ENCODE measurements at regions not wholly inside any gene's neighbourhood (a gene's known extent, or its start where the extent isn't known, plus 50 kb on each side); places are given as distances from the start of the nearest gene placed in this dataset.

DNA sequence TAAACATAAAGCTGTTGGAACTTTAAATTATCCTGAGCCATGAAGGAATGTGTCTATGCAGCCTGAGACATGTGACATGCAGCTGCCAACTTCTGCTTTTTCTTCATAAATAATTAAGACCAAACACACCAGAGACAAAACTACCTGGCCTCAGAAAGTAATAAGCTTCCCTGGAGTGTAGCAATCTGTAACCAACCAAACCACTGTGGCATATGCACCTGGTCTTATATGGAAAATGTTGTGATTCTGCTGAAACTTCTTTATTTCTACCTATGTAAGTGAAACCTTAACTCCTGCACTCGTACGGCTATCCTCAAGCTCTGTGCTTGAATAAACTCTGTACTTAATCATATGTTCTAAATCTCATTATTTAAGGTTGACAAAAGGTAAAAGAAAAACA lies 515.0 kb downstream of the TMEM182 start:
- no peak for DNase-seq (ENCODE audit: low read depth)

GRCh38 chr2:103284750-103285149 lies 522.9 kb downstream of the TMEM182 start:
- DNase-seq (ENCODE audit: low read depth), result no peak

- no peak for DNase-seq (ENCODE audit: low read depth)
Measured at GRCh38 chr2:103285354-103285753, 523.5 kb downstream of the TMEM182 start.

DNA sequence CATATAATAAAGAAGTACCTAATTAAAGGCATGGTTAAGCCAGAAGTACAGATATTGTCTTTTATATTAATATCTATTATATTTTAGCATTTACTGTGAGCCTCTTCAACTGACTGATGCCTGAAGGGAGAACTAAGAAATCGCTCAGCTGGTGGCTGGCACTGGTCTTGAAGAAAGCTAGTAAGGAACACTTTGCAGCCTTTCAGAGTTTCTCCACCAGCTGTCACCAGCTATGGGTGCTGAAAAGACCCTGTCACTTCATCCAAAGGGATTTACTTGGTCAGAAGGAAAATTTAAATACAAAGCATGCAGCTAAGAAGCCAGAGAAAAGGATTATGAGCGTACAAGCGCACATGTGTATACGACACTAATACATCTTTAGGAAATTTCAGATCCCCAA lies 525.9 kb downstream of the TMEM182 start:
- DNase-seq (ENCODE audit: low read depth), result no peak

GRCh38 chr2:103288696-103289095 lies 526.9 kb downstream of the TMEM182 start:
- DNase-seq (ENCODE audit: low read depth), result no peak

- no peak for DNase-seq (ENCODE audit: low read depth)
Measured at GRCh38 chr2:103289105-103289725, 527.4 kb downstream of the TMEM182 start.

DNA sequence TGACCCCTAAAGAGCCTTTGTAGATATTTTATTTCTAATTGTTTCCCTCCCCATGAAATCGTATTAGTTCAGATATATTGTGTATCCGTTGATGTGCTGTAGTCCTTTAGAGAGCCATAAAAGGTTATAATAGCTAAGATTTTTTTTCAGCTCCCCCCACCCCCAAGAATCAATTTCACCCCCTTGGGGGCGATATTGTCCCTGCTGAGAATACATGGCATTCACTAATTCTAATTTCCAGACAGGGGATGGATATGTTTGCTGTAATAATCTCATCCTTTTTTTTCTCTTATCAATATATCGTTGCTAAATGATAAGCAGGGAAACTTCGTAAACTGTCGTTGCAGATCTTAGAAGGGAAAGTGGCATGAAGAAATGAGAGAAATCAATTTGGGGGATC lies 530.7 kb downstream of the TMEM182 start:
- no peak for DNase-seq (ENCODE audit: low read depth)

- DNase-seq (ENCODE audit: low read depth), result no peak
Measured at GRCh38 chr2:103293067-103293741, 531.4 kb downstream of the TMEM182 start.

- DNase-seq (ENCODE audit: low read depth), result no peak
Measured at GRCh38 chr2:103293742-103294077, 531.9 kb downstream of the TMEM182 start.

GRCh38 chr2:103294420-103294819 lies 532.6 kb downstream of the TMEM182 start:
- no peak for DNase-seq (ENCODE audit: low read depth)

GRCh38 chr2:103295591-103295990 lies 533.8 kb downstream of the TMEM182 start:
- DNase-seq (ENCODE audit: low read depth), result no peak

DNA sequence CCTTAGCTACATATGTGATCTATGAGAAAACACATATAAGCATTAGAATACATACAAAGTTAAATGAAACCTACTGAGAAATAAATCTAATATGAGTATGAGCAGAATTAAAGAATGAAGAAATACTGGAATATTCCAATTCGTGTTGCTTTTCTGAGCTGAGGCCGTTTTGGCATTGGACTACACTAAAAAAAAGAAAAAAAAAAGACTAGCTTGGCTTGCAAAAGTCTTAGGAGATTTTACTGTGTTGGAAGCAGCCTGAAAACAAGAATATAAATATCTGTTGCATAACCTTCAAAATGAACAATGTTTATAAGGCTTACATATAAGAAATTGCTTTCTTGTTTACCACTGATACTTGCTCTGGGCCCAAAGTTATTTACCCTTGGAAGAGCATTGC lies 562.8 kb downstream of the TMEM182 start:
- DNase-seq (ENCODE audit: low read depth), result no peak

- DNase-seq (ENCODE audit: low read depth), result no peak
Measured at GRCh38 chr2:103327386-103327785, 565.6 kb downstream of the TMEM182 start.

GRCh38 chr2:103327966-103328365 lies 566.1 kb downstream of the TMEM182 start:
- no peak for DNase-seq (ENCODE audit: low read depth)

GRCh38 chr2:103335403-103335802 lies 573.6 kb downstream of the TMEM182 start:
- DNase-seq (ENCODE audit: low read depth), result no peak

GRCh38 chr2:103338819-103339218 lies 577.0 kb downstream of the TMEM182 start:
- DNase-seq (ENCODE audit: low read depth), result no peak

- no peak for DNase-seq (ENCODE audit: low read depth)
Measured at GRCh38 chr2:103346780-103347179, 584.9 kb downstream of the TMEM182 start.

DNA sequence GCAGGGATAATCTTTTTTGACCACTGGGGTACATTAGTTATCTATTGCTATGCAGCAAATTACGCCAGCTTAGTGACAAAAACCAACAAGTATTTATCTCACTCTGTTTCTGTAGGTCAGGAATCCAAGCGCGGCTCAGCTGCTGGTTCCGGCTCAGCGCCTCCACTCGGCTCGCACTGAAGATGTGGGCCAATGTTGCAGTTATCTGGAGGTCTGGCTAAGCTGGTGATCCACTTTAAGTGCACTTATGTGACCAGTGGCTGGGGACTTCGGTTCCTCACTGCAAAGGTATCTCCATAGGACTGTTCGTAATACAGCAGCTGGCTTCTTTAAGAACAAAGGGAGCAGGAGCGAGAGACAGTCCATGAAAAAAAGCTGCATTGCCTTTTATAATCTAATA lies 591.9 kb downstream of the TMEM182 start:
- DNase-seq (ENCODE audit: low read depth), result no peak

DNA sequence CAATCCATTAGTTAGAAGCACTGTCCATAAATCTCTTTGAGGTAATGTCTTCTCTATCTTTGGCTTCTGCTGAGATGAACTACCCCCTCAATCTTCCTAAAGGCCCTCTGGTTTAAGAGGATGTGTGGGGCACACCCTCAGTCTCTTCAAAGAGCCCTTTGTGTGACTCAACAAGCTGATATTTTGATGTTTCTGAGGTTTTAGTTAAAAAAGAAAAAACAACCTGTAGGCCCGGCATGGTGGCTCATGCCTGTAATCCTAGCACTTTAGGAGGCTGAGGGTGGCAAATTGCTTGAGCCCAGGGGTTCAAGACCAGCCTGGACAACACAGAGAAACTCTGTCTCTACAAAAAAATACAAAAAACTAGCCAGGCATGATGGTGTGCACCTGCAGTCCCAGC lies 593.5 kb downstream of the TMEM182 start:
- no peak for DNase-seq (ENCODE audit: low read depth)

- DNase-seq (ENCODE audit: low read depth), result no peak
Measured at GRCh38 chr2:103361712-103362111, 599.9 kb downstream of the TMEM182 start.

- no peak for DNase-seq (ENCODE audit: low read depth)
Measured at GRCh38 chr2:103363639-103364038, 601.8 kb downstream of the TMEM182 start.

GRCh38 chr2:103364177-103364576 lies 602.3 kb downstream of the TMEM182 start:
- no peak for DNase-seq (ENCODE audit: low read depth)

DNA sequence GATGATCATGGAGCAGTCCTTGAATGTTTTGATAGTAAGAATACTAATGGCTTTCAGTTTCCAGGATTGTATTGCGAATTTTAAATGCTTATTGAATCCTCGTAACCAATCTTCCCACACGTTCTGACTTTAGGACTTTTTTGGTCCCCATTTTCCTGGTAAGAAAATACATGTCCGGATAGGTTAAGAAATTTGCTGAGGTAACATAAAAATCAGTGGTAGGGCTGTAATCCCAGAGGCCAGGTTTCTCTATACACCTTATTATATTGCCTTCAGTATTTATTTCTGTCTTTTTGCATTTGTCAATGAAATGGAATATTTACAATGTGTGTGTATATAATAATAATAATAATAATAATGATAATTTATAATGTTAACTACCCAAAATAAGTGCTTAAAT lies 603.2 kb downstream of the TMEM182 start:
- no peak for DNase-seq (ENCODE audit: low read depth)

DNA sequence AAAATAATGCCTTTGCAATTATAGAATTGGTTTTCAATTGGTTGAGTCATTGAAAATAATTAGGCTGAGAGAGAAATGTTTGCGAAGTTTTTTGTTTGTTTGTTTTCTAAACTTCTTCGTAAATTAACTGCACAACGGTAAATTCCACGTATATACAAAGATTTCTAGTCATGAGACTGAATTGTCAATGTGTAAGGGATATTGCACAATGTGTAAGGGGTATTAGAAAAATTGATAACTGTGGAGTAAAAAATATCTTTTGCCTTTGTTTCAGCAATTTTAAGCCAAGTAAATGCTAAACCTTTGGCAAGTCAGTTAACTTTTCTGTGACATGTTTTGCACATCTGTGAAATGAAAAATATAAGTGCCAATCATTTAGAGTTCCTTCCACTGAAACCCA lies 606.0 kb downstream of the TMEM182 start:
- no peak for DNase-seq (ENCODE audit: low read depth)
